OCI-LY7 (cell line): ENCODE measurements at regions not wholly inside any gene's neighbourhood (a gene's known extent, or its start where the extent isn't known, plus 50 kb on each side); places are given as distances from the start of the nearest gene placed in this dataset.

Experiments
- BruUV-seq: library from RNA; stranded (reverse); fragments of 400-500 nt; replicated peaks from 2 replicates; lab custom pipeline; 2021; lab: Mats Ljungman, UMichigan
- CTCF ChIA-PET: fragments of 300-600 bp; sonication (Branson Sonifier 250); formaldehyde crosslinking; loops from one replicate; lab custom pipeline; 2022; ENCODE audit warnings: antibody characterized with exemption; ENCODE audit not compliant: unreplicated experiment; lab: Charles Lee
- POLR2A ChIA-PET: fragments of 300-600 bp; sonication (Branson Sonifier 250); formaldehyde crosslinking; loops from one replicate; lab custom pipeline; 2022; ENCODE audit warnings: antibody characterized with exemption; lab: Charles Lee
- DNase-seq: peaks from one replicate; pipeline ENCODE4 v3.0.0-alpha.2; 2015; ENCODE audit warnings: low spot score
- H2AFZ ChIP-seq: fragments of 200-600 bp; sonication (generic), shearing (Covaris generic); 2 replicates; pipeline ENCODE4 v1.6.1; 2014; ENCODE audit warnings: mild to moderate bottlenecking, antibody characterized with exemption, low read length, moderate library complexity
- H3K27ac ChIP-seq: fragments of 200-600 bp; sonication (generic); 2 replicates; pipeline ENCODE4 v1.5.1; 2014; ENCODE audit warnings: mixed run types, low read depth, mild to moderate bottlenecking, moderate library complexity, low read length, inconsistent platforms; ENCODE audit not compliant: poor library complexity, severe bottlenecking
- H3K36me3 ChIP-seq: fragments of 200-600 bp; sonication (generic); 2 replicates; pipeline ENCODE4 v1.6.1; 2014; ENCODE audit warnings: mild to moderate bottlenecking, antibody characterized with exemption, low read length, moderate library complexity, mixed read lengths; ENCODE audit not compliant: insufficient read depth
- H3K4me1 ChIP-seq: fragments of 200-600 bp; sonication (generic); 2 replicates; pipeline ENCODE4 v1.5.1; 2014; ENCODE audit warnings: mild to moderate bottlenecking, low read length; ENCODE audit not compliant: insufficient read depth, poor library complexity, severe bottlenecking
- H3K4me2 ChIP-seq: fragments of 200-600 bp; sonication (generic); 2 replicates; pipeline ENCODE4 v1.6.1; 2014; ENCODE audit warnings: mild to moderate bottlenecking, low read length
- H3K4me3 ChIP-seq: fragments of 200-600 bp; sonication (generic); 2 replicates; pipeline ENCODE4 v1.5.1; 2014; ENCODE audit warnings: mild to moderate bottlenecking, low read depth, low read length; ENCODE audit not compliant: poor library complexity, severe bottlenecking
- H3K79me2 ChIP-seq: fragments of 200-600 bp; sonication (generic); 2 replicates; pipeline ENCODE4 v1.6.1; 2016; ENCODE audit warnings: low read depth, mild to moderate bottlenecking, low read length, moderate library complexity, mixed read lengths; ENCODE audit not compliant: insufficient read depth
- H3K9me2 ChIP-seq: fragments of 200-600 bp; sonication (generic); 2 replicates; pipeline ENCODE4 v1.6.1; 2016; ENCODE audit warnings: mild to moderate bottlenecking, low read length, mixed read lengths; ENCODE audit not compliant: insufficient read depth
- H3K9me3 ChIP-seq: fragments of 200-600 bp; sonication (generic); 2 replicates; pipeline ENCODE4 v1.6.1; 2014; ENCODE audit warnings: mild to moderate bottlenecking, mixed run types, low read length, mixed read lengths
- H4K20me1 ChIP-seq: fragments of 200-600 bp; sonication (generic); 2 replicates; pipeline ENCODE4 v1.6.1; 2014; ENCODE audit warnings: mild to moderate bottlenecking, antibody characterized with exemption, low read length, moderate library complexity, mixed read lengths; ENCODE audit not compliant: insufficient read depth
- CTCF ChIP-seq: fragments of 200-600 bp; sonication (generic); conservative IDR thresholded peaks from 2 replicates; pipeline ENCODE4 v1.5.1; 2014; ENCODE audit warnings: mild to moderate bottlenecking, antibody characterized with exemption, low read length, moderate library complexity, mixed read lengths
- EZH2phosphoT487 ChIP-seq: fragments of 200-600 bp; sonication (generic); IDR thresholded peaks from 2 replicates; pipeline ENCODE4 v1.6.1; 2018; ENCODE audit warnings: low read depth, borderline replicate concordance, mild to moderate bottlenecking, mixed run types, antibody characterized with exemption, low read length, moderate library complexity, mixed read lengths
- intact Hi-C: fragments of 100-400 bp; cut with micrococcal nuclease; formaldehyde crosslinking; loops from one replicate; pipeline ENCODE4 v1.10.0; 2022; ENCODE audit not compliant: unreplicated experiment

- Histone ChIP-seq H2AFZ (no peak overlapping the region), H3K36me3 (no peaks in the 10 kb centered on the region), H3K4me2 (no peak overlapping the region), H3K4me1 (no peaks in the 10 kb centered on the region), H3K9me2 (no peaks in the 10 kb centered on the region), H3K79me2 (no peaks in the 10 kb centered on the region), H3K27ac (no peak overlapping the region), H3K4me3 (no peak overlapping the region), H3K9me3 (no peaks in the 10 kb centered on the region), H4K20me1 (no peaks in the 10 kb centered on the region)
- TF ChIP-seq CTCF (no peak), EZH2phosphoT487 (no peak)
- CTCF ChIA-PET, result no interaction called here
- intact Hi-C loops, result no loop called here
- POLR2A ChIA-PET, result no interaction called here
- BruUV-seq, result no TSS peak
- no peak for DNase-seq
Measured at GRCh38 chr5:143913008-143913752, 101.2 kb downstream of the HMHB1 start.

- Histone ChIP-seq H3K4me3 (no peak overlapping the region), H2AFZ (no peak overlapping the region), H3K27ac (no peak overlapping the region), H3K9me2 (no peaks in the 10 kb centered on the region), H3K79me2 (no peaks in the 10 kb centered on the region), H4K20me1 (no peaks in the 10 kb centered on the region), H3K4me2 (no peak overlapping the region), H3K4me1 (no peaks in the 10 kb centered on the region), H3K36me3 (no peaks in the 10 kb centered on the region), H3K9me3 (no peaks in the 10 kb centered on the region)
- intact Hi-C loops, result no loop called here
- ChIA-PET POLR2A (interaction anchor here (0.7 kb wide), 1 partner anchor 15 kb away, joined by 3 read pairs; no protein-coding TSS in a partner anchor), CTCF (no interaction called here)
- no TSS peak for BruUV-seq
- no peak for DNase-seq
- TF ChIP-seq CTCF, result no peak
- TF ChIP-seq EZH2phosphoT487, result no peak
Measured at GRCh38 chr5:143914756-143915155, 102.8 kb downstream of the HMHB1 start.

- ChIA-PET POLR2A (no interaction called here), CTCF (no interaction called here)
- Histone ChIP-seq H3K4me3 (no peak overlapping the region), H3K4me2 (no peak overlapping the region), H4K20me1 (no peaks in the 10 kb centered on the region), H3K9me2 (no peaks in the 10 kb centered on the region), H2AFZ (no peak overlapping the region), H3K79me2 (no peaks in the 10 kb centered on the region), H3K9me3 (no peaks in the 10 kb centered on the region), H3K4me1 (no peaks in the 10 kb centered on the region), H3K36me3 (no peaks in the 10 kb centered on the region), H3K27ac (no peak overlapping the region)
- TF ChIP-seq CTCF (no peak), EZH2phosphoT487 (no peak)
- no TSS peak for BruUV-seq
- DNase-seq, result no peak
- intact Hi-C loops, result no loop called here
Measured at GRCh38 chr5:143916451-143916850, 104.5 kb downstream of the HMHB1 start.
